Body of pancreas (tissue), 4 donors: ENCODE measurements at regions not wholly inside any gene's neighbourhood (a gene's known extent, or its start where the extent isn't known, plus 50 kb on each side); places are given as distances from the start of the nearest gene placed in this dataset.

Source experiments
- ATAC-seq: fragments of 150-250 bp; one replicate; pipeline ENCODE4 v1.9.1; 2016
- DNase-seq, 4 donors: peaks; one replicate each; pipeline ENCODE4 v3.0.0-alpha.2; 2019
- H3K27ac ChIP-seq, 4 donors: fragments of 200-600 bp; sonication (generic); 1 replicate in 3 of 4; 2 replicates in 1 of 4; pipeline versions ENCODE4 v1.5.1 to v1.6.1; 2016 to 2019; ENCODE audit warnings: mild to moderate bottlenecking in 1 of 4, mixed read lengths in 1 of 4, moderate library complexity in 1 of 4
- H3K27me3 ChIP-seq, 2 donors: fragments of 200-600 bp; sonication (generic); one replicate each; pipeline ENCODE4 v1.6.0; 2016; ENCODE audit warnings: mild to moderate bottlenecking in 1 of 2
- H3K36me3 ChIP-seq, 2 donors: fragments of 200-600 bp; sonication (generic); replicated peaks in 1 of 2; 2 replicates each; pipeline ENCODE4 v1.5.1; 2016; ENCODE audit warnings: low read depth in 2 of 2; ENCODE audit not compliant: insufficient read depth in 1 of 2
- H3K4me1 ChIP-seq: fragments of 200-600 bp; sonication (generic); one replicate; pipeline ENCODE4 v1.6.0; 2016
- H3K4me3 ChIP-seq, 2 donors: fragments of 200-600 bp; sonication (generic); 1 replicate in 1 of 2; 2 replicates in 1 of 2; pipeline ENCODE4 v1.5.1; 2016 to 2019
- H3K9me3 ChIP-seq, 3 donors: fragments of 200-600 bp; sonication (generic); 1 replicate in 2 of 3; 2 replicates in 1 of 3; pipeline ENCODE4 v1.5.1; 2016
- CTCF ChIP-seq, 7 experiments: fragments of 450-650 bp in 4 of 7; fragments of 200-600 bp in 3 of 7; sonication (generic) in 3 of 7; IDR thresholded peaks; one replicate each; pipeline ENCODE4 v1.5.1; 2016 to 2019; ENCODE audit warnings: antibody characterized with exemption in 7 of 7
- POLR2A ChIP-seq, 3 donors: fragments of 450-650 bp; IDR thresholded peaks; one replicate each; pipeline ENCODE4 v1.6.1; 2016; ENCODE audit warnings: antibody characterized with exemption in 3 of 3, mild to moderate bottlenecking in 2 of 3
- WGBS, 2 donors: methylation state at CpG; one replicate each; pipeline ENCODE4 v1.1.5; 2017; 5-methylcytosine and 5-hydroxymethylcytosine counted together
- intact Hi-C: fragments of 100-400 bp; cut with DNase I; formaldehyde crosslinking; loops from one replicate; pipeline ENCODE4 v1.15.1; 2023

DNA sequence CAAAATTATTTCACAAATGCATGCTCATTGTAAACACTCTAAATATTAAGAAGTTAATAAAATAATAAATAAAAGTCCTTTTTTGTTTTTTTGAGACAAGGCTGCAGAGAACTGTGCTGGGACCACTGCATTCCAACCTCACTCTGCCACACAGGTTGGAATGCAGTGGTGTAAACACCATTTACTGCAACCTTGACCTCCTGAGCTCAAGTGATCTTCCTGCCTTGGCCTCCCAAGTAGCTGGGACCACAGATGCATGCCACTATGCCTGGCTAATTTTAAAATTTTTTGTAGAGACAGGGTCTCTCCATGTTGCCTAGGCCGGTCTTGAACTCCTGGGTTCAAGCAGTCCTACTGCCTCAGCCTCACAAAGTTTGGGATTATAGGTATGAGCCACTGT is 578.4 kb downstream of the ZIC1 start:
- Histone ChIP-seq H3K9me3 (no peaks in the 10 kb centered on the region), H3K36me3 (no peaks in the 10 kb centered on the region), H3K4me1 (no peaks in the 10 kb centered on the region), H3K27me3 (no peaks in the 10 kb centered on the region), H3K27ac (no peak overlapping the region), H3K4me3 (no peak overlapping the region)
- TF ChIP-seq POLR2A (IDR thresholded peaks at IDR 0.05), result no peak
- TF ChIP-seq CTCF (IDR thresholded peaks at IDR 0.05), result no peak
- DNase-seq (no peak), ATAC-seq (no peak)
- 92 to 100% methylated on average over 1 of the region's 1 CpG for WGBS, 2 donors
- intact Hi-C loops, result no loop called here

DNA sequence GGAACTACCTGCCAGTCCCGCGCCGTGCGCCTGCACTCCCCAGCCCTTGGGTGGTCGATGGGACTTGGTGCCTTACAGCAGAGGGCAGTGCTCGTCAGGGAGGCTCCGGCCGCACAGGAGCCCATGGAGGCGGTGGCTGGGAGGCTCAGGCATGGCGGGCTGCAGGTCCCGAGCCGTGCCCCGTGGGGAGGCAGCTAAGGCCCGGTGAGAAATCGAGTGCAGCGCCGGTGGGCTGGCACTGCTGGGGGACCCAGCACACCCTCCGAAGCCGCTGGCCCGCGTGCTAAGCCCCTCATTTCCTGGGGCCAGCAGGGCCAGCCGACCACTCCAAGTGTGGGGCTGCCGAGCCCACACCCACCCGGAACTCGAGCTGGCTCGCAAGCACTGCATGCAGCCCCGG is 580.2 kb downstream of the ZIC1 start:
- no peaks in the 10 kb centered on the region for H3K36me3 ChIP-seq
- H3K27ac ChIP-seq, result no peak overlapping the region
- intact Hi-C loops, result no loop called here
- no peak overlapping the region for H3K4me3 ChIP-seq
- no peaks in the 10 kb centered on the region for H3K9me3 ChIP-seq
- ATAC-seq (no peak), DNase-seq (no peak)
- TF ChIP-seq CTCF (IDR thresholded peaks at IDR 0.05), result no peak
- no peak for TF ChIP-seq POLR2A (IDR thresholded peaks at IDR 0.05)
- WGBS, 2 donors, result 89 to 95% methylated on average over 7 to 18 of the region's 27 CpGs
- H3K4me1 ChIP-seq, result no peaks in the 10 kb centered on the region
- H3K27me3 ChIP-seq, result no peaks in the 10 kb centered on the region

GRCh38 chr3:148002705-148003205 is 593.6 kb downstream of the ZIC1 start:
- intact Hi-C loops, result no loop called here
- Histone ChIP-seq H3K4me3 (no peak overlapping the region), H3K27me3 (no peaks in the 10 kb centered on the region), H3K27ac (no peak overlapping the region), H3K36me3 (no peaks in the 10 kb centered on the region), H3K9me3 (no peaks in the 10 kb centered on the region), H3K4me1 (no peaks in the 10 kb centered on the region)
- WGBS, 2 donors, result 69 to 75% methylated on average over 4 of the region's 4 CpGs
- DNase-seq (no peak), ATAC-seq (no peak)
- TF ChIP-seq POLR2A (IDR thresholded peaks at IDR 0.05) (no peak), CTCF (IDR thresholded peaks at IDR 0.05) (no peak)

DNA sequence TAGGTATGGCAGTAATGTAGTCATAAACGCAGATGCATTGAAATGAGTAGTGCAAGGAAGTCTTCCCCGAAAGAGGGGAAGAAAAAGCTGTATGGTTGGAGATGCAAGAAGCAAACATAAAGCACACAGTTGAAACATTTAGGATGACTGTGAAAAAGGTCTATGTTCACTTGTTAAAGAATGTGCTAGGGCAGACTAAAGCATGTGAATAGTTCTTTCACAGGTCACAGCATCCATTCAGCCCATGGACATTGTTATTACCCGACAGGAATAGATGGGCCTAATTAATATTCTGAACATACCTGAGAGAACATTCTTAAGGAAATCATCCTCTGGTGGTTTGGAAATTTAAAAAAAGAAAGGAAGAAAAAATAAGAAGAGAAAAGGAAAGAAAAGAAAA is 595.2 kb downstream of the ZIC1 start:
- ATAC-seq, result no peak

More for the DNA sequence above, 595.2 kb downstream of the ZIC1 start:
- Histone ChIP-seq H3K36me3 (no peaks in the 10 kb centered on the region), H3K27ac (no peak overlapping the region), H3K9me3 (no peaks in the 10 kb centered on the region), H3K4me3 (no peak overlapping the region), H3K4me1 (no peaks in the 10 kb centered on the region), H3K27me3 (no peaks in the 10 kb centered on the region)
- intact Hi-C loops, result no loop called here
- no peak for DNase-seq
- no peak for TF ChIP-seq CTCF (IDR thresholded peaks at IDR 0.05)
- WGBS, 2 donors, result 69 to 74% methylated on average over 3 of the region's 3 CpGs
